ENCODE measurements at regions not wholly inside any gene's neighbourhood (a gene's known extent, or its start where the extent isn't known, plus 50 kb on each side); places are given as distances from the start of the nearest gene placed in this dataset.

- no peak for TF ChIP-seq CTCF (IDR thresholded peaks at IDR 0.05; ENCODE audit: low read depth, low read length, missing input control)
- no peak for TF ChIP-seq YY1 (IDR thresholded peaks at IDR 0.05)
- no peak for TF ChIP-seq MAX (IDR thresholded peaks at IDR 0.05)
- TF ChIP-seq REST (IDR thresholded peaks at IDR 0.05) = no peak
- no peak for TF ChIP-seq TAF1 (conservative IDR thresholded peaks at IDR 0.05)
- no peak for TF ChIP-seq ATF3 (IDR thresholded peaks at IDR 0.05)
- TF ChIP-seq NR2F2 (IDR thresholded peaks at IDR 0.05) = no peak
- TF ChIP-seq JUND (IDR thresholded peaks at IDR 0.05) = no peak
- TF ChIP-seq EGR1 (IDR thresholded peaks at IDR 0.05; ENCODE audit: low read depth in 2 of 2) = no peak
- TF ChIP-seq HNF4G (IDR thresholded peaks at IDR 0.05) = no peak
- TF ChIP-seq RAD21 (IDR thresholded peaks at IDR 0.05) = no peak
- TF ChIP-seq SP1 (IDR thresholded peaks at IDR 0.05) = no peak
- TF ChIP-seq GABPA (IDR thresholded peaks at IDR 0.05 in 1 of 2, conservative IDR thresholded peaks at IDR 0.05 in 1 of 2) = no peak
- no peak for TF ChIP-seq FOXA1 (IDR thresholded peaks at IDR 0.05)
Observed at GRCh38 chr6:145531032-145531431, 204.3 kb downstream of the EPM2A start.

Data from liver (tissue), 3 donors.